GM12891 (cell line): ENCODE measurements at regions not wholly inside any gene's neighbourhood (a gene's known extent, or its start where the extent isn't known, plus 50 kb on each side); places are given as distances from the start of the nearest gene placed in this dataset.

Experiments
- DNase-seq: peaks from one replicate; pipeline ENCODE4 v3.0.0; 2011; ENCODE audit warnings: low spot score; ENCODE audit not compliant: insufficient read length
- FAIRE-seq: peaks from 2 replicates; lab custom pipeline; 2011; peaks lifted over from hg19 to GRCh38; lab: Jason Lieb, UNC
- PAX5 ChIP-seq: IDR thresholded peaks from 2 replicates; pipeline ENCODE4 v1.6.1; 2011; ENCODE audit warnings: low read length, moderate library complexity, mild to moderate bottlenecking; ENCODE audit not compliant: insufficient read depth, severe bottlenecking
- POLR2A ChIP-seq: IDR thresholded peaks from 2 replicates; pipeline ENCODE4 v1.6.1; 2011; ENCODE audit warnings: low read depth, low read length, control low read depth
- POLR2AphosphoS5 ChIP-seq: IDR thresholded peaks from 2 replicates; pipeline ENCODE4 v1.6.1; 2011; ENCODE audit warnings: low read depth, low read length, control low read depth
- POU2F2 ChIP-seq: IDR thresholded peaks from 2 replicates; pipeline ENCODE4 v1.6.1; 2011; ENCODE audit warnings: low read depth, mild to moderate bottlenecking, control low read depth, low read length, moderate library complexity
- SPI1 ChIP-seq: IDR thresholded peaks from 2 replicates; pipeline ENCODE4 v1.6.1; 2011; ENCODE audit warnings: low read depth, low read length, control low read depth
- TAF1 ChIP-seq: IDR thresholded peaks from 2 replicates; pipeline ENCODE4 v1.6.1; 2011; ENCODE audit warnings: low read depth, low read length, control low read depth

DNA sequence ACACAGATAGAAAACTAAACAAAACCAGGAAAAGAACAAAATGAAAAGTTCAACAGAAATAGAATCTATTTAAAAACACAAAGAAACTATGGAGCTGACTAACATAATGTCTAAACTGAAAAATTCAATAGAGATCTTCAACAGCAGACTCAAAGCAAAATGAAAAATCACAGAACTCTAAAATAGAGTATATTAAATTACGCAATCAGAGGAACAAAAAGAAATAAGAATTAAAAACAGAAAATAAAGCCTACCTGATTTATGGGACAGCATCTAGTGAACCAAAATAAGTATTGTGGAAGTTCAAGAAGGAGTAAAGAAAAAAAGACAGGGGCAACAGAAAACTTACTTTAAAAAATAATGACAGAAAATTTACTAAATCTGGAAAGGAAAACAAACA lies 152.1 kb upstream of the GALNT5 start:
- DNase-seq = no peak
- FAIRE-seq = no peak
- no peak for TF ChIP-seq POLR2AphosphoS5
- TF ChIP-seq TAF1 = no peak
- no peak for TF ChIP-seq SPI1

- TF ChIP-seq POU2F2 (no peak), SPI1 (no peak), POLR2AphosphoS5 (no peak), POLR2A (no peak), TAF1 (no peak), PAX5 (no peak)
- DNase-seq = no peak
- FAIRE-seq = no peak
Observed at GRCh38 chr2:157106950-157107349, 150.6 kb upstream of the GALNT5 start.

DNA sequence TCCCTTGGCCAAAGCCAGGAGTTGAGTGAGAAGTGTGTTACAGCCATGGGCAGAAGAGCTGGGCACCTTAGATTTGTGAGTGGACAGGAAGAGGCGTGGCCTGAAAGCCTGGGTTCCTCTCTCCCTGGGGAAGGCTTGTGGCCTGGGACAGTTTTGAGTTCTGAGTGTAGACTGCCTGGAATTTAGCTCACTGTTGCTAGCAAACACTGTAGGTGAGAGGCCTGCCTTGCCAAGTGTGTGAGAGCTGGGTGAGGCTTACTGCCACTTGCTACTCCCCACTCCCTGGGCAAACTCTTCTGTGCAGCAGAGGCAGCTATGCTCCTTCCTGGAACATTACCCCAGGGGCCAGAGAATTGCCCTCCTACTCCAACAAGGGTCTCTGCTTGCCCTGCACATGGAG lies 150.0 kb upstream of the GALNT5 start:
- DNase-seq = no peak
- no peak for TF ChIP-seq POLR2A
- TF ChIP-seq PAX5 = no peak
- no peak for TF ChIP-seq TAF1
- no peak for TF ChIP-seq POLR2AphosphoS5
- TF ChIP-seq SPI1 = no peak
- TF ChIP-seq POU2F2 = no peak
- no peak for FAIRE-seq

DNA sequence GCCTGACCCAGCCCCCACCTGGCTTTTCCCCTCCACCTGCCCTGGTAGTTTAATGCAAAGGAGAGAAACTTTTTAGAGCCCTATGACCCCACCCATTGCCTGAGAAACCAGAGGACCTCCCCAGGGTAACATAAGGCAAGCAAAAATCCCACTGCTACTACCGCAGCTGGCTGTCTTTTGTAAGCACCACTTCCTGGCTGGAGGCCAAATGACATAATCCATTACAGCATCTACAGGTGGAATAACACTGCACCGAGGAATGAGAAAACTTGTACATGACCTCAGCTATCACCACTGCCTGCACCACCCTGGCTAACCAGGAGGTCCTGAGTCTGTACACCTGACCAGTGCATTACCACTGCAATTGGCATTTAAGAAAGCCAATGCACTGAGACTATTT lies 149.6 kb upstream of the GALNT5 start:
- TF ChIP-seq POLR2A (no peak), TAF1 (no peak), POLR2AphosphoS5 (no peak)
- FAIRE-seq = no peak
- no peak for DNase-seq

DNA sequence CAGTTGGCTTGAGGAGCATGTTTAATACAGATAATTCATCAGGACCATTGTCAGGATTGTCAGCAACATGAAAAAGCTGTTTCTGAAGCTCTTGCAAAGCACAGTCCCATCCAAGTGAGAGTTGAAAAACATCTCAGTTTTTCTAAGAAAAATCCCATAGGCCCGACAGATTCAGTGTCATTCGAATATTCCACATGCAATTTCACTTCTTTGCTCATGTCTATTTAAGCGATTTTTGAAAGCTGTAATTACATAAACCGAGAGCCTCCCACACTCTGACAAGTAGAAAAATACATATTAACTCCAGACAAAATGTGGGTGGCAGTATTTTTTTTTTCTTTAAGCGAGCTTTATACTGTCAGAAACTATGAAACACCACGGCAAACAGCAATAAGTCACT lies 134.7 kb upstream of the GALNT5 start:
- TF ChIP-seq PAX5 = no peak
- no peak for TF ChIP-seq POLR2AphosphoS5
- TF ChIP-seq SPI1 = no peak
- TF ChIP-seq TAF1 = no peak
- TF ChIP-seq POU2F2 = no peak
- DNase-seq (no peak), FAIRE-seq (no peak)

GRCh38 chr2:157124731-157125130 lies 132.8 kb upstream of the GALNT5 start:
- no peak for FAIRE-seq
- DNase-seq = no peak
- TF ChIP-seq PAX5 (no peak), POU2F2 (no peak), POLR2A (no peak), SPI1 (no peak), TAF1 (no peak), POLR2AphosphoS5 (no peak)

DNA sequence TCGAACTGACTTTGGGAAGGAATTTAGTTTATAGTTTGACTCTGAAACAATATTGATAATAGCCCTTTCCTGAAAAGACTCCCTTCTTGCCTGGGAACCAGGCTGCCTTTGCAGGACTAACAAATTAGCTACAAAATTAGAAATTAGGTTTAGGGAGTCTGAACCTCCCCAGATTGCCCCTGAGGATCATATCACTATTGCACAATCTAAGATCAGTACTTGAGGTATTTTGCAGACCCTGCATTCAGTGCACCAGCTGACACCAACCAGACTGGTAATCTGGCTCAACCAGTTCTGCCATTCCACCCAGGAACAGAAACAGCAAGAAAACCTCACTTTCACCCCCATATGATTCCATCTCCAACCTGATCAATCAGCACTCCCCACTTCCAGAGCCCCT lies 131.8 kb upstream of the GALNT5 start:
- DNase-seq (no peak), FAIRE-seq (no peak)
- TF ChIP-seq PAX5 (no peak), POLR2A (no peak), POU2F2 (no peak), POLR2AphosphoS5 (no peak), SPI1 (no peak)

DNA sequence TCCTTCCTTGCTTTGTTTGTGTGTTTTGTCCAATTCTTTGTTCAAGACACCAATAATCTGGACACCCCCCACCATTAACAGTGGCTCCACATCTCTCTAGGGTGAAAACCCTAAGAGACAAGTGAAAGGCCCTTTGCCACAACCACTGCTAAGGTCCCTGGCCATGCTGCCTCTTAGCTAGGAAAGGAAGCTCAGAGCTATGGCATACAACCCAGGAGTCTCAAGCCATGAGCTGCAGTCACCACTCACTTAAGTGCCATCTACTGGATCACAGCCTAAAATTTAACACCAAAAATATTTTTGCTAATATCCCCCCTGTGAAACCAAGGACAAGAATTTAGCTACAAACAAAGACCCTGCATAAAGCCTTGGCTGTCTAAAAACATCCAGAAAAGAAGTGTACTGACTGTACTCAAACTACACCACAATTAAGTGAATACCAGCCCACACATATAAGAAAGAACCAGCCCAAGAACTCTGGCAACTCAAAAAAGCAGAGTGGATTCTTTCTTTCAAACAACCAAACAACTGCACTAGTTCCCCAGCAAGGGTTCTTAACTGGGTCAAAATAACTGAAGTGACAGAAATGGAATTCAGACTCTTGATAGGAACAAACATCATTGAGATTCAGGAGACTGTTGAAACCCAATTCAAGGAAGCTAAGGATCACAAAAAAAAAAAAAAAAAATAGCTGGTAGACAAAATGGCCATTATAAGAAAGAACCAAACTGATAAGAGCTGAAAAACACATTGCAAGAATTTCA lies 130.1 kb upstream of the GALNT5 start:
- no peak for FAIRE-seq
- no peak for TF ChIP-seq TAF1
- no peak for TF ChIP-seq POLR2AphosphoS5
- no peak for TF ChIP-seq SPI1
- TF ChIP-seq PAX5 = no peak
- TF ChIP-seq POU2F2 = no peak
- no peak for TF ChIP-seq POLR2A
- DNase-seq = no peak

DNA sequence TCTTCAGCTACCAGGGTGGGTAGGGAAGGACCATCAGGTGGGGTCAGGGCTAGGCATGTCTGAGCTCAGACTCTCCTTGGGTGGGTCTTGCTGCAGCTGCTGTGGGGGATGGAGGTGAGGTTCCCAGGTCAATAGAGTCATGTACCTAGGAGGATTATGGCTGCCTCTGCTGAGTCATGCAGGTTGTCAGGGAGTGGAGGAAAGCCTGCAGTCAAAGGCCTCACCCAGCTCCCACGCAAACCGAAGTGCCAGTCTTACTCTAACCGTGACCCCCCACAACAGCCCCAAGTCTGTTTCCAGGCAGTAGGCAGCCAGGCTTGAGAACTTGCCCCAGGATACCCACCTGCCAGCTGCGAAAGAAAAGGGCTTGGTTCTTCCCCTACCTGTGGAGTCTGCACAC lies 113.6 kb upstream of the GALNT5 start:
- FAIRE-seq (no peak), DNase-seq (no peak)
- no peak for TF ChIP-seq SPI1

GRCh38 chr2:157149270-157149669 lies 108.2 kb upstream of the GALNT5 start:
- TF ChIP-seq TAF1 = no peak
- DNase-seq (no peak), FAIRE-seq (no peak)

GRCh38 chr2:157150747-157151146 lies 106.8 kb upstream of the GALNT5 start:
- TF ChIP-seq SPI1 (no peak), POLR2A (no peak), PAX5 (no peak), POLR2AphosphoS5 (no peak)
- FAIRE-seq (no peak), DNase-seq (no peak)
